ENCODE measurements at regions not wholly inside any gene's neighbourhood (a gene's known extent, or its start where the extent isn't known, plus 50 kb on each side); places are given as distances from the start of the nearest gene placed in this dataset.
A peak's percentile ranks its signal among the peaks of the same experiment; 100 is the strongest.

GRCh38 chr2:188203776-188204175, 87.9 kb upstream of the GULP1 start:
- no peak overlapping the region for H3K9ac ChIP-seq (ENCODE audit: extremely low read depth, low read length, poor library complexity, severe bottlenecking)
- H3K4me3 ChIP-seq (ENCODE audit: low read length): no peak overlapping the region
- Mint-ChIP-seq H3K4me3 (no peak overlapping the region), H3K4me1 (peaks cover 16% of the 10 kb centered on the region), H3K27me3 (ENCODE audit: insufficient read depth) (no peaks in the 10 kb centered on the region), H3K9me3 (no peaks in the 10 kb centered on the region), H3K36me3 (ENCODE audit: low read depth) (no peaks in the 10 kb centered on the region), H3K27ac (no peak overlapping the region)
- 87% methylated on average over 2 of the region's 2 CpGs; no CpG with 5 or more reads in 1 of the 2 experiments for WGBS, 2 experiments (ENCODE audit: insufficient coverage in 1 of 2, insufficient read length in 1 of 2)
- no peak for TF ChIP-seq CTCF (conservative IDR thresholded peaks at IDR 0.05)
- no peak for DNase-seq
- H3K27me3 ChIP-seq (ENCODE audit: control insufficient read depth, insufficient read depth, low read length, poor library complexity, severe bottlenecking): no peaks in the 10 kb centered on the region
- no peak overlapping the region for H3K27ac ChIP-seq (ENCODE audit: low read depth, low read length)
- no peaks in the 10 kb centered on the region for H3K36me3 ChIP-seq (ENCODE audit: control insufficient read depth, insufficient read depth, low read length)
- no peaks in the 10 kb centered on the region for H3K9me3 ChIP-seq (ENCODE audit: control insufficient read depth, low read length)
- peaks cover 9% of the 10 kb centered on the region for H3K4me1 ChIP-seq (ENCODE audit: control insufficient read depth, insufficient read depth, low read length)

DNA sequence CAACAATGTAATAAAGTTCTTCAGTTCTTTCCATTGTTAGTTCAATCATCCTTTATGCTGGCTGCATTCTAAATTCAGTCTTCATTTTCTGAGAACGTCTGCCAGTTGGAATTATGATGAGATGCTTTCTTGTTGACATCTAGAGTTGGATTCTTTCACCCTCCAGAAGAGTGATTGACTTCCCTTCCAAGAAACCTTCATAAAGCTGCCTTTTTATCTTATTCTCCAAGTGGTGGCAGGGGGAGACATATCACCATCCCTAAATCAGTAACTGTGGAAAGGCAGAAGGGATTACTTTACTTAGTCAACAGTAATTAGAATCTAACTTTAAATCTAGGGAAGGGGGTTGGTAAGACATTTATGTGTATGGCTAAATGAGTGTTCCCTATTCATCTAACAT, 86.8 kb upstream of the GULP1 start:
- H3K36me3 Mint-ChIP-seq (ENCODE audit: low read depth): no peaks in the 10 kb centered on the region
- Histone ChIP-seq H3K4me1 (ENCODE audit: control insufficient read depth, insufficient read depth, low read length) (peaks cover 9% of the 10 kb centered on the region), H3K9me3 (ENCODE audit: control insufficient read depth, low read length) (no peaks in the 10 kb centered on the region), H3K4me3 (ENCODE audit: low read length) (no peak overlapping the region), H3K27me3 (ENCODE audit: control insufficient read depth, insufficient read depth, low read length, poor library complexity, severe bottlenecking) (no peaks in the 10 kb centered on the region), H3K9ac (ENCODE audit: extremely low read depth, low read length, poor library complexity, severe bottlenecking) (no peak overlapping the region), H3K27ac (ENCODE audit: low read depth, low read length) (no peak overlapping the region), H3K36me3 (ENCODE audit: control insufficient read depth, insufficient read depth, low read length) (no peaks in the 10 kb centered on the region)
- H3K9me3 Mint-ChIP-seq: no peaks in the 10 kb centered on the region
- TF ChIP-seq CTCF (conservative IDR thresholded peaks at IDR 0.05): peak; percentile 42
- no peak for DNase-seq
- WGBS, 2 experiments (ENCODE audit: insufficient coverage in 1 of 2, insufficient read length in 1 of 2): 79% methylated on average over 1 of the region's 1 CpG; no CpG with 5 or more reads in 1 of the 2 experiments
- peaks cover 14% of the 10 kb centered on the region for H3K4me1 Mint-ChIP-seq
- no peak overlapping the region for H3K27ac Mint-ChIP-seq
- no peak overlapping the region for H3K4me3 Mint-ChIP-seq
- no peaks in the 10 kb centered on the region for H3K27me3 Mint-ChIP-seq (ENCODE audit: insufficient read depth)

DNA sequence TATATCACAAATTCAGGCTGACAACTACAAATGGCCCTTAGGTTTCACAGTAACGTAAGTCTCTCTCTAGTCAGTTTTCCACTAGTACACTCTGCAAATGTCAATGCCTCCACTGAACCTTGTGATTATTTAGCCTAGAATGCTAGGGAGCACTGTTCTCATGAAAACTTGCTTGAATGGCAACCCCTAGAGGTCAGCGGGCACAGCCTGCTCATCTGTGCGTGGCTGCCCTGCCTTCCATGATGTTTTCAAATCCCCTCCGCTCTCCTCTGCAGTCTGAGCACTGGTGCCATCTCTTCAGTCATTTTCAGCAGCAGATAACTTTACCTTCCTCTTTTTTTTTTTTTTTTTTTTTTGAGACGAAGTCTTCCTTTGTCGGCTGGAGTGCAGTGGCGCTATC, 84.1 kb upstream of the GULP1 start:
- H3K27ac Mint-ChIP-seq: no peak overlapping the region
- no peak overlapping the region for H3K4me3 ChIP-seq (ENCODE audit: low read length)
- 85 to 91% methylated on average over 3 to 7 of the region's 7 CpGs for WGBS, 2 experiments (ENCODE audit: insufficient coverage in 1 of 2, insufficient read length in 1 of 2)
- no peaks in the 10 kb centered on the region for H3K36me3 Mint-ChIP-seq (ENCODE audit: low read depth)
- H3K36me3 ChIP-seq (ENCODE audit: control insufficient read depth, insufficient read depth, low read length): no peaks in the 10 kb centered on the region
- no peak overlapping the region for H3K4me3 Mint-ChIP-seq
- no peaks in the 10 kb centered on the region for H3K9me3 Mint-ChIP-seq
- H3K4me1 Mint-ChIP-seq: peaks cover 8% of the 10 kb centered on the region
- H3K9me3 ChIP-seq (ENCODE audit: control insufficient read depth, low read length): no peaks in the 10 kb centered on the region
- no peak overlapping the region for H3K9ac ChIP-seq (ENCODE audit: extremely low read depth, low read length, poor library complexity, severe bottlenecking)
- peak; percentile 32 for TF ChIP-seq CTCF (conservative IDR thresholded peaks at IDR 0.05)
- no peak overlapping the region for H3K27ac ChIP-seq (ENCODE audit: low read depth, low read length)
- peaks cover 9% of the 10 kb centered on the region for H3K4me1 ChIP-seq (ENCODE audit: control insufficient read depth, insufficient read depth, low read length)
- no peaks in the 10 kb centered on the region for H3K27me3 Mint-ChIP-seq (ENCODE audit: insufficient read depth)
- peak; percentile 52 for DNase-seq
- H3K27me3 ChIP-seq (ENCODE audit: control insufficient read depth, insufficient read depth, low read length, poor library complexity, severe bottlenecking): no peaks in the 10 kb centered on the region

Measured in endodermal cell (in vitro differentiated cells).